Hepatocyte (in vitro differentiated cells): ENCODE measurements at regions not wholly inside any gene's neighbourhood (a gene's known extent, or its start where the extent isn't known, plus 50 kb on each side); places are given as distances from the start of the nearest gene placed in this dataset.

ENCODE experiments used
- EZH2 ChIP-seq: fragments of 200-600 bp; sonication (generic); IDR thresholded peaks from 2 replicates; pipeline ENCODE4 v1.6.1; 2016; ENCODE audit warnings: antibody characterized with exemption, mild to moderate bottlenecking, borderline replicate concordance
- EZH2phosphoT487 ChIP-seq: fragments of 200-600 bp; sonication (generic); IDR thresholded peaks from one replicate; pipeline ENCODE4 v1.6.1; 2018; ENCODE audit warnings: antibody characterized with exemption, mild to moderate bottlenecking, low read depth, moderate library complexity; ENCODE audit not compliant: unreplicated experiment, severe bottlenecking
- TF ChIP-seq, protein P1 (sequence below): fragments of 200-600 bp; sonication (generic); IDR thresholded peaks from 2 replicates; pipeline ENCODE4 v1.5.1; 2016; ENCODE audit warnings: antibody characterized with exemption, mild to moderate bottlenecking; ENCODE audit not compliant: poor library complexity

DNA sequence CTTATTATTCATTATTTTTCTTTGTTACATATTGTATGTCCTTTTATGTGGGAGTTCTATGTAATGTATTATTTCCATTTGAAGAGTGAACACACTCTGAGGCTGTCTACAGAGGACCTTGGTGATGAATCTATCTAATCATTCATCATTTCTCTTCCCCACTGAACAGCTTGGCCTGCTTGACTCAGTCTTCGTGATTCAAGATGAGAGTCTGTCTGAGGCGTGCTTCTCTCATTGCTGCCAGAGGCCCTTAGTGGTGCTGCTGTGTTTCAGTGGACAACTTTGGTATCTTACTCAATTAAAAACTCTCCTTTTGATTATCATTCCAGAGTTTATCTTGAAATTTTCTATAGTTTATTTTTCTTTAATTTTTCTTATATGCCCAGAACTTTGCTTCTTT, 318.1 kb upstream of the DAB2 start:
- TF ChIP-seq, protein P1, sequence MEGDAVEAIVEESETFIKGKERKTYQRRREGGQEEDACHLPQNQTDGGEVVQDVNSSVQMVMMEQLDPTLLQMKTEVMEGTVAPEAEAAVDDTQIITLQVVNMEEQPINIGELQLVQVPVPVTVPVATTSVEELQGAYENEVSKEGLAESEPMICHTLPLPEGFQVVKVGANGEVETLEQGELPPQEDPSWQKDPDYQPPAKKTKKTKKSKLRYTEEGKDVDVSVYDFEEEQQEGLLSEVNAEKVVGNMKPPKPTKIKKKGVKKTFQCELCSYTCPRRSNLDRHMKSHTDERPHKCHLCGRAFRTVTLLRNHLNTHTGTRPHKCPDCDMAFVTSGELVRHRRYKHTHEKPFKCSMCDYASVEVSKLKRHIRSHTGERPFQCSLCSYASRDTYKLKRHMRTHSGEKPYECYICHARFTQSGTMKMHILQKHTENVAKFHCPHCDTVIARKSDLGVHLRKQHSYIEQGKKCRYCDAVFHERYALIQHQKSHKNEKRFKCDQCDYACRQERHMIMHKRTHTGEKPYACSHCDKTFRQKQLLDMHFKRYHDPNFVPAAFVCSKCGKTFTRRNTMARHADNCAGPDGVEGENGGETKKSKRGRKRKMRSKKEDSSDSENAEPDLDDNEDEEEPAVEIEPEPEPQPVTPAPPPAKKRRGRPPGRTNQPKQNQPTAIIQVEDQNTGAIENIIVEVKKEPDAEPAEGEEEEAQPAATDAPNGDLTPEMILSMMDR, result no peak
- TF ChIP-seq EZH2phosphoT487 (no peak), EZH2 (no peak)
